ENCODE measurements at regions not wholly inside any gene's neighbourhood (a gene's known extent, or its start where the extent isn't known, plus 50 kb on each side); places are given as distances from the start of the nearest gene placed in this dataset.

DNA sequence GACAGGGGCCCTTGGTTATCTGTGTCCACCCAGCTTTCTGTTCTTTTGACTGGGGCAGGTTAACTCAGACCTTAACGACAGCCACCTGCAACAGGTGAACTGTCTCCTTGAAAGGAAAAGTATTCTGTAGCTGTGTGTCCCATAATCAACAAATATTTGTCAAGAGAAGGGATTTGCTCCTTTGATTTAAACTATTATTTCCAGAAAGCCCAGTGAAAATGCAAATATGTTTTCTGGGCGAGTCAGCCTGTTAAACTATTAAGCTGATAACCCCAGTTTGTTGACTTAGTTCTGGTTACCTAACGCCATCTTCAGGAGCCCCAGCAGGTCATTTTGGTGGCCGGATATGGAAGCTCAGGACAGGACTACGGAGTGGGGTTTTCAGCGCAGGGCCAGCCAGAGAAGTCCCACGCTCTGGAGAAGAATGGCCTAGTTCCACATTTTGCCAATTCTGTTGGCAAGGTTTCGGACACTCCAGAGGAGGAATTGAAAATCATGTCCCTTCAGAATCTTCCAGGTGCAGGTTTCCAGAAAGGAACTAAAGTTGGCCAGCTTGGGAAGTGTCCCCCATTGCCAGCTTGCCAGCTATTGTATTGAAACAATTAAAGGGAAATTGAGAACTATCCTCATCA is 54.5 kb downstream of the ADRA2A start:
- DNase-seq (ENCODE audit: low spot score), result no peak
- Histone ChIP-seq H3K27me3 (replicated peaks; ENCODE audit: insufficient read depth) (no peaks in the 10 kb centered on the region), H3K9me3 (no peaks in the 10 kb centered on the region), H3K36me3 (no peaks in the 10 kb centered on the region), H3K4me3 (no peak overlapping the region), H3K4me1 (ENCODE audit: control insufficient read depth in 1 of 2, low read depth in 2 of 2) (no peaks in the 10 kb centered on the region), H3K27ac (no peak overlapping the region)
- TF ChIP-seq, protein P1, sequence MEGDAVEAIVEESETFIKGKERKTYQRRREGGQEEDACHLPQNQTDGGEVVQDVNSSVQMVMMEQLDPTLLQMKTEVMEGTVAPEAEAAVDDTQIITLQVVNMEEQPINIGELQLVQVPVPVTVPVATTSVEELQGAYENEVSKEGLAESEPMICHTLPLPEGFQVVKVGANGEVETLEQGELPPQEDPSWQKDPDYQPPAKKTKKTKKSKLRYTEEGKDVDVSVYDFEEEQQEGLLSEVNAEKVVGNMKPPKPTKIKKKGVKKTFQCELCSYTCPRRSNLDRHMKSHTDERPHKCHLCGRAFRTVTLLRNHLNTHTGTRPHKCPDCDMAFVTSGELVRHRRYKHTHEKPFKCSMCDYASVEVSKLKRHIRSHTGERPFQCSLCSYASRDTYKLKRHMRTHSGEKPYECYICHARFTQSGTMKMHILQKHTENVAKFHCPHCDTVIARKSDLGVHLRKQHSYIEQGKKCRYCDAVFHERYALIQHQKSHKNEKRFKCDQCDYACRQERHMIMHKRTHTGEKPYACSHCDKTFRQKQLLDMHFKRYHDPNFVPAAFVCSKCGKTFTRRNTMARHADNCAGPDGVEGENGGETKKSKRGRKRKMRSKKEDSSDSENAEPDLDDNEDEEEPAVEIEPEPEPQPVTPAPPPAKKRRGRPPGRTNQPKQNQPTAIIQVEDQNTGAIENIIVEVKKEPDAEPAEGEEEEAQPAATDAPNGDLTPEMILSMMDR (IDR thresholded peaks at IDR 0.05), result no peak
- ATAC-seq (ENCODE audit: insufficient number of reproducible peaks, low FRiP score, low read depth), result no peak

DNA sequence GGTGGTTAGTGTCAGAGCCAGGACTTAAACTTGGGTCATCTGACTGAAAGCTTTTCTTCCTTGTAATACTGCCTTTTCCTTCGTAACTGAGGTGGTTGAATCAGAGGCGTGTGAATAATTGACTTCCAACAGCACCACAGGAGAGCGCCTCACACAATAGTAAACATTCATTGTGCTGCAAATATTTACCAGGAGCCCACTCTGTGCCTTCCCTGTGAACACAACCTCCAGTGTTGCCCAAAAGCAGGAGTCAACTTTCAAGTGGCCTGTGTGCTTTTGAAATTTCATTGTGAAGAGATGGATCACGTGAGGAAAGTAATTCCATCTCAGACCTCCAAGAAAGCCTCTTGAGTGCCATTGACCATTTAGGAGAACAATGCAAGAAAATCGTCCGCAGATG is 60.2 kb downstream of the ADRA2A start:
- no peak for DNase-seq (ENCODE audit: low spot score)
- H3K9me3 ChIP-seq, result no peaks in the 10 kb centered on the region
- no peaks in the 10 kb centered on the region for H3K36me3 ChIP-seq
- no peak overlapping the region for H3K4me3 ChIP-seq
- H3K27me3 ChIP-seq (replicated peaks; ENCODE audit: insufficient read depth), result no peaks in the 10 kb centered on the region
- no peak for ATAC-seq (ENCODE audit: insufficient number of reproducible peaks, low FRiP score, low read depth)
- H3K27ac ChIP-seq, result no peak overlapping the region
- TF ChIP-seq, protein P1 (IDR thresholded peaks at IDR 0.05), result no peak
- no peaks in the 10 kb centered on the region for H3K4me1 ChIP-seq (ENCODE audit: control insufficient read depth in 1 of 2, low read depth in 2 of 2)

DNA sequence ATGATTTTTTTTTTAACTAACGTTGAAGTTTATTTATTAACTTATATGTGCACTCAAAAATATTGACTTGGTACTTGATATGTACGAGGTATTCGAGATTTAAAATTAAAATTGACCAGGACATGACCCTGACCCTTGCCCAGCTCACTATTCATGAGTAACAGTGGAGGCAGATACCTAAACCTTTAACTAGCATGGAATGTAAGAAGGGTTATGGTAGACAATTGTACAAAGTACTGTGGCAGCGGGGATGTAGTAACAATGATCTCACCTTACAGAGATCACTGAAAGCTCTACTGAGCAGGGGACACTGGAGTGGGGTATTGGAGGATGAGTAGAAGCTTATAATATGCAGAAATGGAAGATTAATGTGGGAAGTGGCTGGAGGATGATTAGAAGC is 60.8 kb downstream of the ADRA2A start:
- Histone ChIP-seq H3K36me3 (no peaks in the 10 kb centered on the region), H3K9me3 (no peaks in the 10 kb centered on the region), H3K4me1 (ENCODE audit: control insufficient read depth in 1 of 2, low read depth in 2 of 2) (no peaks in the 10 kb centered on the region), H3K27me3 (replicated peaks; ENCODE audit: insufficient read depth) (no peaks in the 10 kb centered on the region), H3K4me3 (no peak overlapping the region), H3K27ac (no peak overlapping the region)
- TF ChIP-seq, protein P1 (IDR thresholded peaks at IDR 0.05), result no peak
- DNase-seq (ENCODE audit: low spot score) (no peak), ATAC-seq (ENCODE audit: insufficient number of reproducible peaks, low FRiP score, low read depth) (no peak)

DNA sequence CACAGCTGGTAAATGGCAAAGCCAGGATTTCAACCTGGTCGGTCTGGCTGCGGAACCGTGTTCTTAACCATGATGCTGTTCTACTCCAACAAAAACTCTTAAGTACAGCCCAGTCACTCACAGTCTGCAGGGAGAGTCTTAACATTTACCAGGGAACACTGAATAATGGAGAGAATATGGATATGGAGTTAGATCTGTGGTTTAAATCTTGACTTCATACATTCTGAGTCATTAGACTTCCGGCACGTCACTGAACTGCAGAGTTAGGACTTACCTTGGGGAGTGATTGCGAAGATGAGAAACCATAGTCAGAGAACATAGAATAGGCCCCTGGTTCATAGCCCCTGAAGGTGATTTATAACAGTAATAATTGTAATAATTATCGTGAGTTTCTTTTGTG is 61.7 kb downstream of the ADRA2A start:
- ATAC-seq (ENCODE audit: insufficient number of reproducible peaks, low FRiP score, low read depth) (no peak), DNase-seq (ENCODE audit: low spot score) (no peak)
- H3K27me3 ChIP-seq (replicated peaks; ENCODE audit: insufficient read depth), result no peaks in the 10 kb centered on the region
- no peak overlapping the region for H3K27ac ChIP-seq
- H3K9me3 ChIP-seq, result no peaks in the 10 kb centered on the region
- no peaks in the 10 kb centered on the region for H3K36me3 ChIP-seq
- H3K4me3 ChIP-seq, result no peak overlapping the region
- TF ChIP-seq, protein P1 (IDR thresholded peaks at IDR 0.05), result no peak
- H3K4me1 ChIP-seq (ENCODE audit: control insufficient read depth in 1 of 2, low read depth in 2 of 2), result no peaks in the 10 kb centered on the region

DNA sequence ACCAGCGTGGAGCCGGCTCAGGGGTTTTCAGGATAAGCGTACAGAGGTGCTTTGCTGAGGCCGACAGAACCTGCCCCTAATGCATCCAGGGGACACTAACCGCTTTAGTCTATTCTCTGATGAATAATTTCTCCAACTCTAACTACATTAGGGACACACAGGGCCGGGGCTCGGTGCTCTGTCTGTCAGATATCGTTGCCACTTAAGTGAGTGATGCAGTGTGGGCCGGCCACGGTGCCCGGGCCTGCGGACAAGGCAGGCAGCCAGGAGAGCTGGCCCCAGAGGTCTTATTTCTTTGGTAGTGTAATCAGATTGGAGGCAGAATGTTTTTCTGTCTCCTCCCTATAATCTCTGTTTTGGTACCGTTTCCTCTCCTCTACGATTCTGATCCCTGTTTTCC is 62.7 kb downstream of the ADRA2A start:
- H3K27me3 ChIP-seq (replicated peaks; ENCODE audit: insufficient read depth), result no peaks in the 10 kb centered on the region
- no peak for ATAC-seq (ENCODE audit: insufficient number of reproducible peaks, low FRiP score, low read depth)
- H3K9me3 ChIP-seq, result no peaks in the 10 kb centered on the region
- no peak overlapping the region for H3K4me3 ChIP-seq
- H3K36me3 ChIP-seq, result no peaks in the 10 kb centered on the region
- no peak overlapping the region for H3K27ac ChIP-seq
- TF ChIP-seq, protein P1 (IDR thresholded peaks at IDR 0.05), result no peak
- no peak for DNase-seq (ENCODE audit: low spot score)
- no peaks in the 10 kb centered on the region for H3K4me1 ChIP-seq (ENCODE audit: control insufficient read depth in 1 of 2, low read depth in 2 of 2)
